Sigmoid colon (tissue), 4 donors: ENCODE measurements at regions not wholly inside any gene's neighbourhood (a gene's known extent, or its start where the extent isn't known, plus 50 kb on each side); places are given as distances from the start of the nearest gene placed in this dataset.

Source experiments
- CTCF ChIP-seq, 4 experiments: fragments of 450-650 bp in 3 of 4; fragments of 200-600 bp in 1 of 4; IDR thresholded peaks; one replicate each; pipeline ENCODE4 v1.5.1; 2016 to 2019; ENCODE audit warnings: antibody characterized with exemption in 4 of 4, mild to moderate bottlenecking in 3 of 4, moderate library complexity in 2 of 4
- EP300 ChIP-seq, 4 donors: sonication (generic); formaldehyde crosslinking; IDR thresholded peaks; one replicate each; pipeline ENCODE4 v1.6.1; 2017; ENCODE audit warnings: antibody characterized with exemption in 4 of 4
- POLR2A ChIP-seq, 2 donors: fragments of 450-650 bp; IDR thresholded peaks; one replicate each; pipeline ENCODE4 v1.6.1; 2016; ENCODE audit warnings: antibody characterized with exemption in 2 of 2, mild to moderate bottlenecking in 2 of 2, moderate library complexity in 2 of 2

GRCh38 chr5:72651779-72652178 is 144.6 kb upstream of the ZNF366 start:
- TF ChIP-seq EP300 (IDR thresholded peaks at IDR 0.05) (no peak), CTCF (IDR thresholded peaks at IDR 0.05) (no peak), POLR2A (IDR thresholded peaks at IDR 0.05) (no peak)
